Fibroblast of skin of back (primary cell): ENCODE measurements at regions not wholly inside any gene's neighbourhood (a gene's known extent, or its start where the extent isn't known, plus 50 kb on each side); places are given as distances from the start of the nearest gene placed in this dataset.
A peak's percentile ranks its signal among the peaks of the same experiment; 100 is the strongest.
"Not testable (repeated sequence)": the region's sequence is repeated elsewhere in the genome, so short reads cannot be mapped to it uniquely, and the experiment has no call there.

Source experiments
- DNase-seq: peaks from one replicate; pipeline ENCODE4 v3.0.0-alpha.2; 2013

GRCh38 chr20:56689318-56689717 is 60.2 kb downstream of the TFAP2C start:
- peak; percentile 51 for DNase-seq

- peak; percentile 24 for DNase-seq
These were observed 60.9 kb downstream of the TFAP2C start for GRCh38 chr20:56689852-56690485.

- DNase-seq = no peak
These were observed 61.5 kb downstream of the TFAP2C start for GRCh38 chr20:56690531-56691175.

GRCh38 chr20:56691325-56691998 is 62.4 kb downstream of the TFAP2C start:
- no peak for DNase-seq

DNA sequence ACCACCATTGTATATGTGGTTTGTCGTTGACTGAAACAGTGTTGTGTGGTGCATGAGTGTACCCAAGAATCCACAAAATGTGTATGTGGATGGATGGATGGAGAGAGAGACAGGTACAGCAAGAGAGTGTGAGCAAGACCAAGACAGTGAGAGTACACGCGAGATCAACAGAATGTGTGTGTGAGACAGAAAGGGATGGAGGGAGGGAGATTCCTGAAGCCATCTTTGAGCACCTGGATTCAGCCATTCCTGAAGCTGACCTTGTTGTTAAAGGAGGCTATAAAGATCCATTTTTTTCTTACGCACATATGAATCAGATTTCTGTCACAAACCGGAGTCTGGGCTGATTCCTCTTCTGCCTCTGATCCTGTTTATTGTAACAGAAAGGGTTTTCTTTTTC is 64.1 kb downstream of the TFAP2C start:
- no peak for DNase-seq

- DNase-seq = no peak
These were observed 68.4 kb downstream of the TFAP2C start for GRCh38 chr20:56697476-56697875.

DNA sequence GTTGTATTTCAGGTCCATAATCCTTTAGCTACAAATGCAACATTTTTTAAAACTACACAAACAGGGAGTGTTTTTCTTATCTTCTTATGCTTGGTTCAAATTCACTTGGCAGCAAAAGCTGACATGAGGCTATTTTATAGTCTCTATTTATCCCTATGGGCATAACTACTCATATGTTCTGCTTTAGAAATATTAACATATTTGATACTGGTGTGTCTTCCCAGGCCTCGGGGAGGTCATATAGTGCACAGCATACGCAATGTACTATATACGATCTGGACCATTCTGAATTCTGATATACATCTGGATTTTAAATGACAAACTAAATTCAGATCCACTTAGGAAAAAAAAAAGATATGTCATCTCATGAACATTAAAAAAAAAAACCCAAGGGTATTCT is 69.2 kb downstream of the TFAP2C start:
- DNase-seq = no peak

GRCh38 chr20:56698749-56699148 is 69.6 kb downstream of the TFAP2C start:
- DNase-seq = no peak

DNA sequence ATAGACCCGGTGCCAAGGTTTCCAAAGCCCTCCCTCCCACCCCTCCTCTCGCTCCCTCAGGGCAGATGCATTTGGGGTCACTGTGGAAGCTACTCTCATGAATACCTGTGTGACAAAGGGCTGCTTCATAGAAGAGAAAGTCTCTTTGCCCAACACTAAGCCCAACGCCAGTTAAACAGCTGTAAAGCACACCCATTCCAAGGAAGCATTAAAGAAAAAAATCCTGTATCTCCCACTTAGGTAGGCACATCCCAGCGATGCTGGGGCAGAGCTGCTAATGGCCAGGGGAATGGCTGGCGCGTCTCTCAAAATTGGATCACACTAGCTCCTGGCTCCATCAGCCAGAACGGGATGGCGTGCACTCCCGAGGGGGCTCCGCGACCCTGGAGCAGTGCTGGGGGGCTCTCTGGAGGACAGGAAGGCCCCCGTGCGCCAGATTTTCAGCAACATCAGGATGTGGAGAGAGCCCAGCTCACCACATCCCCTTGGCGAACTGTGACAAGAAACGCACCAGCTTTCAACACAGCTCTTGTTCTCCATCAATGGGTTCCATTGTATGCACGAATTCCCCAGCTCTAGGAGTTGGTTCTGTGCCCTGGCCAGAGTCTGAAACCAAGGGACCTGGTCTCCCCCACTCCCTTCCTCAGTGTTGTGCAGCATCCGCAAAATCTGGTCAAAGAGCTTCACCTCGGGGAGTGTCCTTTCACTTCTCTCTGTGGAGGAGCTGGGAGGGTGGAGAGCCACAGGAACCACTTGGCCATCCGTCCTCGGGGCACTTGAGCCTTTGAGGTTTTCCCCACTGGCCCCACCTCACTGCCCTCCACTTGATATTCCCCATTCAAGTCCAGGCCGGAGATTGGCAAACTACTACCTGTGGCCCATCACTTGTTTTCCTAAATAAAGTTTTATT is 74.1 kb downstream of the TFAP2C start:
- DNase-seq = no peak

- DNase-seq = no peak
These were observed 77.8 kb downstream of the TFAP2C start for GRCh38 chr20:56706867-56707360.

GRCh38 chr20:56708991-56709390 is 79.9 kb downstream of the TFAP2C start:
- no peak for DNase-seq

DNA sequence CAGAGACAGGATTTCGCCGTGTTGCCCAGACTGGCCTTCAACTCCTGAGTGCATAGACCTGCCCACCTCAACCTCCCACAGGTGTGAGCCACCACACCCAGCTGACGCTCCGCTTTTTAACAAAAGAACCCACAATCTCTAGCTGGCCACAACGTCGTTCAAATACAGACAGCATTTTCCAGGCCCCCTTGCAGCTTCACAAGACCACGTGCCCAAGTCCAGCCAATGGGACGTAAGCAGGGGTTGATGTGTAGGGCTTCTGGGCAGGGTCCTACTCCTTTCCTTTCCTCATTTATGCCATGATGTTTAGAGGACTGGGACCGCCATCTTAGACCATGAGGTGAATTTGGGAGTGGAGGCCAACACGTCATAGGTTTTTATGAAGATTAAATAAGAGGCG is 81.0 kb downstream of the TFAP2C start:
- DNase-seq = no peak

DNA sequence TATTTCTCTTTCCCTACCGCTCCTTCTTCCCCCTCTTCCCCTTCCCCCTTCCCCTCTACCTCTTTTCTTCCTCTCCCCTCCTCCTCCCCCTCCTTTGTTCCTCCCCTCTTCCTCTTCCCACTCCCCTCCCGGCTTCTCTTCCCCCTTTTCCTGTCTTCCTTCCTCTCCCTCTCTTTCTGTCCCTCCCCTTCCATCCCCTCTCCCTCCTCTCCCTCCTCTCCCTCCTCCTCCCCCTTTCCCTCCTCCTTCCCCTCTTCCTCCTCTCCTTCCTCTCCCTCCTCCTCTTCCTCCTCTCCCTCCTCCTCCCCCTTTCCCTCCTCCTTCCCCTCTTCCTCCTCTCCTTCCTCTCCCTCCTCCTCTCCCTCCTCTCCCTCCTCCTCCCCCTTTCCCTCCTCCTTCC is 81.5 kb downstream of the TFAP2C start:
- DNase-seq = not testable (repeated sequence)

DNA sequence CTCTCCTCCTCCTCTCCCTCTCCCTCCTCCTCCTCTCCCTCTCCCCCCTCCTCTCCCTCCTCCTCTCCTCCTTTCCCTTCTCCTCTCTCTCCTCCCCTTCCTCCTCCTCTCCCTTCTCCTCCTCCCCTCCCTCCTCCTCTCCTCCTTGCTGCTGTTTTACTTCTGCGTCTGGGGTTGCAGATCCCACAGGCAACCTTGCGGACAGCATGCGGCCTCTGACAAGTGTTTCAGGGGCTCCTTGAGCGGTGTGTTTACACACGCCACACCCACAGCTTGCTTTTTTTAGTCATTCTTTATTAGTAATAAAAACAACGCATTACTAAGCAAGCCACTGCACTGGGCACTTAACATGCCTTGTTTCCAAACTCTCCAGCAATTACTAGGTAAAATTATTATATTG is 81.9 kb downstream of the TFAP2C start:
- DNase-seq = peak; percentile 72

DNA sequence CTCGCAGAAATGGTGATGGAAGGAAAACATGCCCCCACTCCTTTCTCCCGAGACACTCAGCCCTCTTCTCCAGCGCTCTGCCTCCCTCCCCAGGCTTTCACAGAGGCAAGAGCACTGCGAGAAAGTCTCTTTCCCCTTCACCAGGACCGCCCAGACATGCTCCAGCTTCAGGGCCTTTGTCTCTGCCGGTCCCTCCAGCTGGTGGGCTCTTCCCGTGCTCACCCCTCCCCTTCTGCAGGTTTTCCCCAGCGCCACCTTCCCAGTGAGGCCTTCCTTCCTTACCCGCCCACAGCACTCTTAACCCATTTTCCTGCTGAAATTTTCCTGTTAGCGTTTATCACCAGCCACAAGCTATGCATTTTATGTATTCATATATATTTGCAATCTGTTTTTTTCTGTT is 86.2 kb downstream of the TFAP2C start:
- no peak for DNase-seq

- DNase-seq = no peak
These were observed 86.9 kb downstream of the TFAP2C start for GRCh38 chr20:56715902-56716519.

- no peak for DNase-seq
These were observed 87.7 kb downstream of the TFAP2C start for GRCh38 chr20:56716806-56717205.

- DNase-seq = no peak
These were observed 89.7 kb downstream of the TFAP2C start for GRCh38 chr20:56718816-56719215.

DNA sequence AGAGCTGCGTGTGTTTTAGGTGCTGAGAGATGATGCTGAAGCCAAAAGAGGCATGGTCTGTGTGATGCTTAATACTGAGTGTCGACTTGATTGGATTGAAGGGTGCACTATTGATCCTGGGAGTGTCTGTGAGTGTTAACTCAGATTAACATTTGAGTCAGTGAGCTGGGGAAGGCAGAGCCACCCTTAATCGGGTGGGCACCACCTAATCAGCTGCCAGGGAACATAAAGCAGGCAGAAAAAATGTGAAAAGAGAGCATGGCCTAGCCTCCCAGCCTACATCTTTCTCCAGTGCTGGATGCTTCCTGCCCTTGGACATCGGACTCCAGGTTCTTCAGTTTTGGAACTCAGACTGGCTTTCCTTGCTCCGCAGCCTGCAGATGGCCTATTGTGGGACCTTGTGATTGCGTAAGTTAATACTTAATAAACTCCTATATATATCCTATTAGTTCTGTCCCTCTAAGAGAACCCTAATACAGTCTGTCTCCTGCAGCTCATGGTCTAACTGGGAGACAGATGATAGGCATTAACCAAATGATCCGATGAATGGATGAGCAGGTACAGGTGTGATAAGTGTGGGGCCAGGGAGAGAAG is 91.6 kb downstream of the TFAP2C start:
- no peak for DNase-seq

DNA sequence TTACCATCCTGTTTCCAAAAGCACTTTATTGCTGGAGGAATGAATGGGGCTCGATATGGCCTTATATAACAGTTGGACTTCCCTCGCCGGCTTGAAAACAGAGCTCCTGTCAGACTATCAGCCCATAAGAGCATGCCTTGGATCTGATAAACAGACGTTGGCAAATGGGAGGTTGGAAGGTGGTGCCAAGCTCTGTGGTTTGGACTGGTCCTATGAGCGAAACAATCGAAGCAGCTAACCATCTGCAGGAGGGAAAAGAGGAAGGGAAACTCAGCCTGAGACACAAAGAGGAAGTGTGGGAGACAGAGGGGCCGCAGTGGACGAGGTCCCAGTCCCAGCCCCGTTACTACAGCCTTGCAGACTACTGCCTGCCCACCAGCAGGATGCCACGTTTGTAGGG is 92.9 kb downstream of the TFAP2C start:
- DNase-seq = no peak

GRCh38 chr20:56723331-56723730 is 94.2 kb downstream of the TFAP2C start:
- DNase-seq = no peak

DNA sequence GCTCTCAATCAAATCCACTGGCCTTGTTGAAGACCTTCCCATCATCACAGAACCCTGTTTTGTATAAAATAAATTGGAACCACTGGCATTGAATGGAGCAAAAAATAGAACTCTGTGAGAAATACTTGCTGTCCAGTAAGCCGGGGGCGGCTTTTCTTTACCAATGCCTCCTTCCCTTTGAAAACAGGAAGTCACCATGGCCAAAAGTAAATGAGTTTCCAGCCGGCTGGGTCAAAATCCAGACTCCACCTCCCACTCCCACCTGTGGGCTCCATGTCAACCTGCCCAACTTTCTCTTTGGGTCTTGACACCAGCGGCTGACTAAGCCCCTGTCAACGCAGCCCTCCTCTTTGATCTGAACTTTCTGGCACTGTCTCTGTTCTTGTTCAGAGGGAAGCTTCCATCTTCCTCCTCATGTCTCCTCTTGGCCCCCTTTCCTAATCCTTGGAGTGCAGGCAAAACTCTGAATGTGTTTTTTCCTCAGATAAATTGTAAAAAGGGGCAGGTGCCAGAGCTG is 95.2 kb downstream of the TFAP2C start:
- DNase-seq = no peak
